PC-3 (cell line): ENCODE measurements at regions not wholly inside any gene's neighbourhood (a gene's known extent, or its start where the extent isn't known, plus 50 kb on each side); places are given as distances from the start of the nearest gene placed in this dataset.
"Not testable (repeated sequence)": the region's sequence is repeated elsewhere in the genome, so short reads cannot be mapped to it uniquely, and the experiment has no call there.

Source experiments
- EZH2 ChIP-seq: fragments of 300-600 bp; sonication (generic); IDR thresholded peaks from one replicate; pipeline ENCODE4 v1.6.1; 2017; ENCODE audit warnings: antibody characterized with exemption, mild to moderate bottlenecking, low read length; ENCODE audit not compliant: unreplicated experiment
- EZH2phosphoT487 ChIP-seq: fragments of 300-600 bp; sonication (generic); IDR thresholded peaks from 2 replicates; pipeline ENCODE4 v1.6.1; 2018; ENCODE audit warnings: mild to moderate bottlenecking, antibody characterized with exemption, low read length, borderline replicate concordance
- TF ChIP-seq, protein P1 (sequence below): fragments of 300-600 bp; sonication (generic); conservative IDR thresholded peaks from 2 replicates; pipeline ENCODE4 v1.5.1; 2017; ENCODE audit warnings: antibody characterized with exemption, low read depth, mild to moderate bottlenecking, low read length

DNA sequence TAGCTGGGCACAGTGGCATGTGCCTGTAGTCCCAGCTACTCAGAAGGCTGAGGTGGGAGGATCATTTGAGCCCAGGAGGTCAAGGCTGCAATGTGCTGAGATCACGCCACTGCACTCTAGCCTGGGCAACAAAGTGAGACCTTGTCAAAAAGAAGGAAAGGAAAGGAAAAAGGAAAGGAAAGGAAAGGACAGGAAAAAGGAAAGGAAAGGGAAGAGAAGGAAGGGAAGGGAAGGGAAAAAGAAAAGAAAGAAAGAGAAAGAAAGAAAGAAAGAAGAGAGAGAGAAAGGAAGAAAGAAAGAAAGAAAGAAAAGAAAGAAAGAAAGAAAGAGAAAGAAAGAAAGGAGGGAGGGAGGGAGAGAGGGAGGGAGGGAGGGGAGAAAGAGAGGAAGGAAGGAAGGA, 155.0 kb downstream of the SOD2 start:
- TF ChIP-seq, protein P1, sequence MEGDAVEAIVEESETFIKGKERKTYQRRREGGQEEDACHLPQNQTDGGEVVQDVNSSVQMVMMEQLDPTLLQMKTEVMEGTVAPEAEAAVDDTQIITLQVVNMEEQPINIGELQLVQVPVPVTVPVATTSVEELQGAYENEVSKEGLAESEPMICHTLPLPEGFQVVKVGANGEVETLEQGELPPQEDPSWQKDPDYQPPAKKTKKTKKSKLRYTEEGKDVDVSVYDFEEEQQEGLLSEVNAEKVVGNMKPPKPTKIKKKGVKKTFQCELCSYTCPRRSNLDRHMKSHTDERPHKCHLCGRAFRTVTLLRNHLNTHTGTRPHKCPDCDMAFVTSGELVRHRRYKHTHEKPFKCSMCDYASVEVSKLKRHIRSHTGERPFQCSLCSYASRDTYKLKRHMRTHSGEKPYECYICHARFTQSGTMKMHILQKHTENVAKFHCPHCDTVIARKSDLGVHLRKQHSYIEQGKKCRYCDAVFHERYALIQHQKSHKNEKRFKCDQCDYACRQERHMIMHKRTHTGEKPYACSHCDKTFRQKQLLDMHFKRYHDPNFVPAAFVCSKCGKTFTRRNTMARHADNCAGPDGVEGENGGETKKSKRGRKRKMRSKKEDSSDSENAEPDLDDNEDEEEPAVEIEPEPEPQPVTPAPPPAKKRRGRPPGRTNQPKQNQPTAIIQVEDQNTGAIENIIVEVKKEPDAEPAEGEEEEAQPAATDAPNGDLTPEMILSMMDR: not testable (repeated sequence)
- TF ChIP-seq EZH2phosphoT487, EZH2: not testable (repeated sequence)
